IMR-90 (cell line): ENCODE measurements at regions not wholly inside any gene's neighbourhood (a gene's known extent, or its start where the extent isn't known, plus 50 kb on each side); places are given as distances from the start of the nearest gene placed in this dataset.

Experiments used
- ATAC-seq: fragments of 200-7000 bp; cut with Tn5 transposase; 2 replicates; pipeline ENCODE4 v1.9.1; 2020; ENCODE audit warnings: low read depth, mild to moderate bottlenecking, moderate library complexity
- BruUV-seq: library from RNA; stranded (reverse); fragments of 400-500 nt; replicated peaks from 2 replicates; lab custom pipeline; 2021; lab: Mats Ljungman, UMichigan
- CTCF ChIA-PET: fragments of 300-600 bp; formaldehyde crosslinking; extraction: SDS; loops from one replicate; lab custom pipeline; 2021; ENCODE audit warnings: antibody characterized with exemption; lab: Yijun Ruan, JAX
- POLR2A ChIA-PET: fragments of 300-600 bp; sonication (Branson Sonifier 250); formaldehyde crosslinking; loops from one replicate; lab custom pipeline; 2022; ENCODE audit warnings: antibody characterized with exemption; ENCODE audit not compliant: unreplicated experiment; lab: Charles Lee
- DNase-seq: peaks from one replicate; pipeline ENCODE4 v3.0.0; 2013
- H2AFZ ChIP-seq: replicated peaks from 2 replicates; pipeline ENCODE3; 2013; ENCODE audit warnings: low read length, mild to moderate bottlenecking; ENCODE audit not compliant: poor library complexity
- H2AK5ac ChIP-seq: 2 replicates; pipeline ENCODE4 v1.6.1; 2013; ENCODE audit warnings: low read depth, low read length, inconsistent platforms
- H2AK9ac ChIP-seq: replicated peaks from 2 replicates; pipeline ENCODE3; 2013; ENCODE audit warnings: mild to moderate bottlenecking, low read depth, low read length, moderate library complexity; ENCODE audit not compliant: poor library complexity
- H2BK120ac ChIP-seq: 2 replicates; pipeline ENCODE4 v1.6.1; 2013; ENCODE audit warnings: low read depth, low read length, inconsistent platforms
- H2BK15ac ChIP-seq: 3 replicates; pipeline ENCODE4 v1.6.1; 2013; ENCODE audit warnings: low read depth, low read length, inconsistent platforms
- H2BK20ac ChIP-seq: 2 replicates; pipeline ENCODE4 v1.6.1; 2013; ENCODE audit warnings: low read depth, mild to moderate bottlenecking, inconsistent platforms, low read length, moderate library complexity
- H2BK5ac ChIP-seq: 2 replicates; pipeline ENCODE4 v1.6.1; 2013; ENCODE audit warnings: mild to moderate bottlenecking, low read depth, low read length, inconsistent platforms; ENCODE audit not compliant: poor library complexity, severe bottlenecking
- H3K14ac ChIP-seq: replicated peaks from 2 replicates; pipeline ENCODE4 v1.6.1; 2013; ENCODE audit warnings: low read depth, low read length, inconsistent platforms
- H3K18ac ChIP-seq: 2 replicates; pipeline ENCODE4 v1.6.1; 2013; ENCODE audit warnings: low read depth, low read length, control low read depth
- H3K23ac ChIP-seq: 2 replicates; pipeline ENCODE4 v1.6.1; 2013; ENCODE audit warnings: low read depth, low read length, inconsistent platforms
- H3K27ac ChIP-seq: 2 replicates; pipeline ENCODE4 v1.5.1; 2013; ENCODE audit warnings: mild to moderate bottlenecking, control low read depth, low read length; ENCODE audit not compliant: insufficient read depth
- H3K27me3 ChIP-seq: 2 replicates; pipeline ENCODE4 v1.6.1; 2013; ENCODE audit warnings: low read length; ENCODE audit not compliant: control insufficient read depth, insufficient read depth
- H3K36me3 ChIP-seq: 2 replicates; pipeline ENCODE4 v1.6.1; 2013; ENCODE audit warnings: low read length, mixed read lengths; ENCODE audit not compliant: control insufficient read depth, insufficient read depth
- H3K4ac ChIP-seq: 2 replicates; pipeline ENCODE4 v1.6.1; 2013; ENCODE audit warnings: low read depth, low read length, inconsistent platforms
- H3K4me1 ChIP-seq: 2 replicates; pipeline ENCODE4 v1.6.1; 2013; ENCODE audit warnings: low read length, mixed read lengths; ENCODE audit not compliant: control insufficient read depth, insufficient read depth
- H3K4me2 ChIP-seq: 2 replicates; pipeline ENCODE4 v1.6.1; 2013; ENCODE audit warnings: low read depth, mild to moderate bottlenecking, control low read depth, low read length, moderate library complexity
- H3K4me3 ChIP-seq: 2 replicates; pipeline ENCODE4 v1.5.1; 2013; ENCODE audit warnings: low read depth, mild to moderate bottlenecking, control low read depth, low read length, moderate library complexity; ENCODE audit not compliant: insufficient read depth
- H3K56ac ChIP-seq: 2 replicates; pipeline ENCODE4 v1.6.1; 2013; ENCODE audit warnings: low read length, inconsistent platforms; ENCODE audit not compliant: insufficient read depth; ENCODE audit errors: extremely low read depth
- H3K79me1 ChIP-seq, 2 experiments: 2 replicates each; pipeline ENCODE4 v1.6.1; 2013; ENCODE audit warnings: low read length in 2 of 2, inconsistent platforms in 1 of 2, low read depth in 1 of 2
- H3K9ac ChIP-seq: 2 replicates; pipeline ENCODE4 v1.6.1; 2013; ENCODE audit warnings: low read depth, low read length, control low read depth
- H3K9me1 ChIP-seq: 2 replicates; pipeline ENCODE4 v1.6.1; 2013; ENCODE audit warnings: low read length, inconsistent platforms; ENCODE audit not compliant: insufficient read depth
- H3K9me3 ChIP-seq: 2 replicates; pipeline ENCODE4 v1.6.1; 2013; ENCODE audit warnings: low read length; ENCODE audit not compliant: control insufficient read depth, insufficient read depth
- H4K20me1 ChIP-seq: 2 replicates; pipeline ENCODE4 v1.6.1; 2013; ENCODE audit warnings: low read length, inconsistent platforms; ENCODE audit not compliant: insufficient read depth
- H4K5ac ChIP-seq: 2 replicates; pipeline ENCODE4 v1.6.1; 2013; ENCODE audit warnings: mild to moderate bottlenecking, low read depth, low read length, control low read depth
- H4K8ac ChIP-seq, 2 experiments: 2 replicates each; pipeline ENCODE4 v1.6.1; 2013; ENCODE audit warnings: low read depth in 2 of 2, low read length in 2 of 2, control low read depth in 1 of 2, inconsistent platforms in 1 of 2
- H4K91ac ChIP-seq: 2 replicates; pipeline ENCODE4 v1.6.1; 2013; ENCODE audit warnings: low read depth, low read length, inconsistent platforms; ENCODE audit not compliant: insufficient read depth
- NFE2L2 ChIP-seq: fragments of 150-350 bp; IDR thresholded peaks from 2 replicates; pipeline ENCODE4 v1.6.1; 2016; ENCODE audit warnings: low read depth, mild to moderate bottlenecking, low read length
- SMC3 ChIP-seq: fragments of 150-350 bp; IDR thresholded peaks from 2 replicates; pipeline ENCODE4 v1.6.1; 2016; ENCODE audit warnings: low read depth, mild to moderate bottlenecking, antibody characterized with exemption, low read length, moderate library complexity
- WGBS, 2 experiments: methylation state at CpG; one replicate each; pipeline versions ENCODE4 v1.1.5 to v1.1.7; 2013; ENCODE audit warnings: missing lambda C conversion rate in 2 of 2; ENCODE audit not compliant: insufficient read length in 1 of 2; ENCODE audit errors: extremely low coverage in 2 of 2; 5-methylcytosine and 5-hydroxymethylcytosine counted together
- dilution Hi-C: fragments of 300-500 bp; cut with HindIII; formaldehyde crosslinking; loops from one replicate; pipeline ENCODE4 v1.14.3; 2018; ENCODE audit warnings: low sequenced_read_pairs; ENCODE audit not compliant: unreplicated experiment
- in situ Hi-C: fragments of 300-500 bp; cut with MboI; formaldehyde crosslinking; loops from 3 replicates; pipeline ENCODE4 v1.14.3; 2019; ENCODE audit warnings: low sequenced_read_pairs, inconsistent platforms, mixed read lengths
- intact Hi-C: fragments of 100-400 bp; cut with micrococcal nuclease; formaldehyde crosslinking; loops from 2 replicates; pipeline ENCODE4 v1.10.0; 2022

- in situ Hi-C loops, result no loop called here
- POLR2A ChIA-PET, result no interaction called here
- H2AFZ ChIP-seq, result no peak overlapping the region
Measured at GRCh38 chr2:150327564-150328489, 159.6 kb downstream of the RND3 start.

More at GRCh38 chr2:150327564-150328489, 159.6 kb downstream of the RND3 start:
- intact Hi-C loops, result no loop called here
- Histone ChIP-seq H3K4me1 (no peaks in the 10 kb centered on the region), H2AK9ac (no peak overlapping the region), H3K79me1 (no peaks in the 10 kb centered on the region), H3K36me3 (no peaks in the 10 kb centered on the region), H3K27ac (no peak overlapping the region), H3K23ac (no peak overlapping the region), H3K27me3 (no peaks in the 10 kb centered on the region), H3K9me1 (peaks cover 3% of the 10 kb centered on the region; the same call in 1 of the 2 replicates), H4K20me1 (no peaks in the 10 kb centered on the region), H4K91ac (no peak overlapping the region), H2BK120ac (no peak overlapping the region), H2BK15ac (no peak overlapping the region), H4K8ac (no peak overlapping the region), H3K4me2 (no peak overlapping the region), H3K4me3 (no peak overlapping the region), H4K5ac (no peak overlapping the region), H2BK20ac (no peak overlapping the region), H3K9ac (no peak overlapping the region), H2BK5ac (no peak overlapping the region), H3K4ac (no peak overlapping the region), H2AK5ac (no peak overlapping the region), H3K56ac (no peak overlapping the region), H3K18ac (no peak overlapping the region), H3K14ac (no peak overlapping the region), H3K9me3 (no peaks in the 10 kb centered on the region)
- 75% methylated on average over 6 of the region's 14 CpGs; no CpG with 5 or more reads in 1 of the 2 experiments for WGBS, 2 experiments
- CTCF ChIA-PET, result no interaction called here
- DNase-seq (no peak), ATAC-seq (no peak)
- no TSS peak for BruUV-seq
- TF ChIP-seq SMC3 (no peak), NFE2L2 (no peak)
- dilution Hi-C loops, result no loop called here
